GM23338 (cell line): ENCODE measurements at regions not wholly inside any gene's neighbourhood (a gene's known extent, or its start where the extent isn't known, plus 50 kb on each side); places are given as distances from the start of the nearest gene placed in this dataset.

Source experiments
- ATAC-seq: fragments of 200-7000 bp; cut with Tn5 transposase; 3 replicates; pipeline ENCODE4 v1.9.1; 2020
- DNase-seq: peaks from one replicate; pipeline ENCODE4 v3.0.0-alpha.2; 2015; ENCODE audit warnings: low spot score
- H2AFZ ChIP-seq: fragments of 200-600 bp; sonication (generic); 2 replicates; pipeline ENCODE4 v1.8.0; 2016; ENCODE audit warnings: antibody characterized with exemption, mild to moderate bottlenecking, moderate library complexity
- H3F3A ChIP-seq: fragments of 200-600 bp; sonication (generic); replicated peaks from 2 replicates; pipeline ENCODE4 v1.8.0; 2017; ENCODE audit warnings: antibody characterized with exemption, mixed run types, low read depth
- H3K27ac ChIP-seq: fragments of 200-600 bp; sonication (generic); 2 replicates; pipeline ENCODE4 v1.6.1; 2016; ENCODE audit warnings: low read depth
- H3K27me3 ChIP-seq: fragments of 200-600 bp; sonication (generic); 2 replicates; pipeline ENCODE4 v1.8.0; 2016; ENCODE audit warnings: mild to moderate bottlenecking, mixed run types, moderate library complexity; ENCODE audit not compliant: insufficient read depth
- H3K36me3 ChIP-seq: fragments of 200-600 bp; sonication (generic); 2 replicates; pipeline ENCODE4 v1.8.0; 2016; ENCODE audit warnings: mild to moderate bottlenecking; ENCODE audit not compliant: insufficient read depth
- H3K4me1 ChIP-seq: fragments of 200-600 bp; sonication (generic); 2 replicates; pipeline ENCODE4 v1.8.0; 2016; ENCODE audit warnings: mild to moderate bottlenecking, moderate library complexity; ENCODE audit not compliant: insufficient read depth
- H3K4me2 ChIP-seq: fragments of 200-600 bp; sonication (generic); 2 replicates; pipeline ENCODE4 v1.7.1; 2017; ENCODE audit warnings: mixed run types
- H3K4me3 ChIP-seq: fragments of 200-600 bp; sonication (generic); 2 replicates; pipeline ENCODE4 v1.6.1; 2016; ENCODE audit warnings: mixed run types
- H3K79me2 ChIP-seq: fragments of 200-600 bp; sonication (generic); replicated peaks from 2 replicates; pipeline ENCODE4 v1.8.0; 2017; ENCODE audit warnings: mild to moderate bottlenecking; ENCODE audit not compliant: insufficient read depth
- H3K9me2 ChIP-seq: fragments of 200-600 bp; sonication (generic); 2 replicates; pipeline ENCODE4 v1.8.0; 2017; ENCODE audit not compliant: insufficient read depth
- H4K20me1 ChIP-seq: fragments of 200-600 bp; sonication (generic); replicated peaks from 2 replicates; pipeline ENCODE4 v1.8.0; 2017; ENCODE audit warnings: mild to moderate bottlenecking; ENCODE audit not compliant: insufficient read depth
- H3K27ac Mint-ChIP-seq: 2 replicates; pipeline ENCODE4 v1.8.0; 2020; ENCODE audit warnings: inconsistent platforms, mild to moderate bottlenecking, moderate library complexity, mixed read lengths
- H3K27me3 Mint-ChIP-seq: 3 replicates; pipeline ENCODE4 v1.8.0; 2022; ENCODE audit warnings: low read depth, mild to moderate bottlenecking, moderate library complexity, mixed read lengths, inconsistent platforms; ENCODE audit not compliant: insufficient read depth, poor library complexity
- H3K36me3 Mint-ChIP-seq: 3 replicates; pipeline ENCODE4 v1.8.0; 2021; ENCODE audit warnings: low read depth, mild to moderate bottlenecking, inconsistent platforms, moderate library complexity, mixed read lengths
- H3K4me1 Mint-ChIP-seq: 3 replicates; pipeline ENCODE4 v1.8.0; 2020; ENCODE audit warnings: mild to moderate bottlenecking, inconsistent platforms, mixed read lengths
- H3K4me3 Mint-ChIP-seq: 3 replicates; pipeline ENCODE4 v1.8.0; 2021; ENCODE audit warnings: moderate library complexity, mild to moderate bottlenecking, inconsistent platforms, mixed read lengths
- H3K9me3 Mint-ChIP-seq: 3 replicates; pipeline ENCODE4 v1.8.0; 2020; ENCODE audit warnings: moderate library complexity, mild to moderate bottlenecking, inconsistent platforms, mixed read lengths
- CREB1 ChIP-seq: fragments of 250-450 bp; sonication (Bioruptor Pico); IDR thresholded peaks from 2 replicates; pipeline ENCODE4 v1.5.0; 2020; ENCODE audit warnings: low read depth, mild to moderate bottlenecking, moderate library complexity
- CTCF ChIP-seq, 2 experiments: fragments of 200-600 bp in 1 of 2; sonication (generic) in 1 of 2; conservative IDR thresholded peaks; 2 replicates each; pipeline versions ENCODE4 v1.5.1 to v1.6.1; 2016 to 2017; ENCODE audit warnings: antibody characterized with exemption in 2 of 2, low read depth in 2 of 2, mild to moderate bottlenecking in 2 of 2, moderate library complexity in 1 of 2
- ETS1 ChIP-seq: IDR thresholded peaks from 2 replicates; pipeline ENCODE4 v1.6.1; 2016; ENCODE audit warnings: antibody characterized with exemption
- EZH2 ChIP-seq: fragments of 200-600 bp; sonication (generic); IDR thresholded peaks from one replicate; pipeline ENCODE4 v1.8.0; 2017; ENCODE audit warnings: antibody characterized with exemption, mild to moderate bottlenecking, low read depth; ENCODE audit not compliant: unreplicated experiment
- EZH2phosphoT487 ChIP-seq: fragments of 200-600 bp; sonication (generic); IDR thresholded peaks from one replicate; pipeline ENCODE4 v1.8.1; 2018; ENCODE audit warnings: antibody characterized with exemption; ENCODE audit not compliant: unreplicated experiment
- JUNB ChIP-seq: IDR thresholded peaks from one replicate; pipeline ENCODE4 v1.6.1; 2016; ENCODE audit warnings: antibody characterized with exemption; ENCODE audit not compliant: unreplicated experiment
- NANOG ChIP-seq: IDR thresholded peaks from 2 replicates; pipeline ENCODE4 v1.6.1; 2016; ENCODE audit warnings: antibody characterized with exemption, borderline replicate concordance
- POLR2AphosphoS5 ChIP-seq: IDR thresholded peaks from 2 replicates; pipeline ENCODE4 v1.6.1; 2016; ENCODE audit warnings: antibody characterized with exemption, low read depth
- REST ChIP-seq: IDR thresholded peaks from one replicate; pipeline ENCODE4 v1.6.1; 2018; ENCODE audit warnings: antibody characterized with exemption; ENCODE audit not compliant: unreplicated experiment
- STAT1 ChIP-seq: IDR thresholded peaks from one replicate; pipeline ENCODE4 v1.6.1; 2016; ENCODE audit warnings: antibody characterized with exemption; ENCODE audit not compliant: unreplicated experiment
- ZNF114 ChIP-seq: fragments of 250-450 bp; sonication (Bioruptor Pico); IDR thresholded peaks from 2 replicates; pipeline ENCODE4 v1.5.0; 2020; ENCODE audit warnings: mild to moderate bottlenecking, moderate library complexity
- ZNF331 ChIP-seq: fragments of 250-450 bp; sonication (Bioruptor Pico); IDR thresholded peaks from 2 replicates; pipeline ENCODE4 v1.5.0; 2020; ENCODE audit warnings: low read depth, mild to moderate bottlenecking, moderate library complexity
- ZNF462 ChIP-seq: fragments of 250-450 bp; sonication (Bioruptor Pico); IDR thresholded peaks from 2 replicates; pipeline ENCODE4 v1.5.0; 2020; ENCODE audit warnings: mild to moderate bottlenecking, moderate library complexity

- DNase-seq = no peak
These were observed 58.2 kb upstream of the PKDCC start for GRCh38 chr2:41989501-41990180.

More at GRCh38 chr2:41989501-41990180, 58.2 kb upstream of the PKDCC start:
- H3K9me2 ChIP-seq = 0 out of 2 replicates have a peak, but pooled peaks cover 3% of the 10 kb centered on the region
- peaks cover 3% of the 10 kb centered on the region; the same call in 2 of the 3 replicates for H3K36me3 Mint-ChIP-seq
- peaks cover 10% of the 10 kb centered on the region for H3K4me1 Mint-ChIP-seq
- no peaks in the 10 kb centered on the region for H3K36me3 ChIP-seq
- no peaks in the 10 kb centered on the region for H3K27me3 ChIP-seq
- no peaks in the 10 kb centered on the region for H4K20me1 ChIP-seq
- no peak overlapping the region for H3K4me3 ChIP-seq
- H3K27me3 Mint-ChIP-seq = peaks cover 7% of the 10 kb centered on the region
- no peaks in the 10 kb centered on the region for H3F3A ChIP-seq
- TF ChIP-seq REST (no peak), CTCF (conservative IDR thresholded peaks at IDR 0.05; ENCODE audit: low read depth in 2 of 2) (no peak), EZH2phosphoT487 (no peak), ZNF331 (no peak), CREB1 (CRISPR knock-in tag) (no peak), ETS1 (no peak), POLR2AphosphoS5 (no peak), ZNF462 (CRISPR knock-in tag) (no peak), EZH2 (no peak), ZNF114 (CRISPR knock-in tag) (no peak), JUNB (no peak), STAT1 (no peak), NANOG (no peak)
- H3K79me2 ChIP-seq = no peaks in the 10 kb centered on the region
- H2AFZ ChIP-seq = no peak overlapping the region
- no peak for ATAC-seq
- no peaks in the 10 kb centered on the region for H3K4me1 ChIP-seq
- H3K4me2 ChIP-seq = no peak overlapping the region
- no peak overlapping the region for H3K27ac Mint-ChIP-seq
- H3K4me3 Mint-ChIP-seq = no peak overlapping the region
- H3K9me3 Mint-ChIP-seq = peaks cover 11% of the 10 kb centered on the region
- no peak overlapping the region for H3K27ac ChIP-seq
